ENCODE measurements at regions not wholly inside any gene's neighbourhood (a gene's known extent, or its start where the extent isn't known, plus 50 kb on each side); places are given as distances from the start of the nearest gene placed in this dataset.

DNA sequence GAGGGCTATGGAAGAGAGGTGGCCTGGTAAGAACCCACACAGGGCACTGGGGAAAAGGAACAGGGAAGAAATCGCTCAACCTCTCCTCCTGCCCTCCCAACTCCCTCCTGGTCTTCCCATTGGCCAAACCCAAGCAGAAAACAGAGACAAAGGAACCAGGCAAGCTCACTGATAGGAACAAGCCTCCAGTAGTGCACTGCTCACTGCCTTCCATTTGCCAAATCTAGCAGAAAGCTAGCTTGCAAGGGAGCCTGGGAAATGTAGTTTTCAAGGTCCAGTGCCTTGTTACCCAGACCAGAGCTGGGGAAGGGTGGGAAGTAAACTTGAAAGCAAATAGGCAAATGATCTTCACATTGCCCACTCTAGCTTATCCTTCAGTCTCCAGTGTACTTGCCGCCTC lies 556.1 kb upstream of the AUTS2 start:
- no peaks in the 10 kb centered on the region for H3K27me3 ChIP-seq (replicated peaks; ENCODE audit: control insufficient read depth, insufficient read depth, low read length)
- TF ChIP-seq, protein P1, sequence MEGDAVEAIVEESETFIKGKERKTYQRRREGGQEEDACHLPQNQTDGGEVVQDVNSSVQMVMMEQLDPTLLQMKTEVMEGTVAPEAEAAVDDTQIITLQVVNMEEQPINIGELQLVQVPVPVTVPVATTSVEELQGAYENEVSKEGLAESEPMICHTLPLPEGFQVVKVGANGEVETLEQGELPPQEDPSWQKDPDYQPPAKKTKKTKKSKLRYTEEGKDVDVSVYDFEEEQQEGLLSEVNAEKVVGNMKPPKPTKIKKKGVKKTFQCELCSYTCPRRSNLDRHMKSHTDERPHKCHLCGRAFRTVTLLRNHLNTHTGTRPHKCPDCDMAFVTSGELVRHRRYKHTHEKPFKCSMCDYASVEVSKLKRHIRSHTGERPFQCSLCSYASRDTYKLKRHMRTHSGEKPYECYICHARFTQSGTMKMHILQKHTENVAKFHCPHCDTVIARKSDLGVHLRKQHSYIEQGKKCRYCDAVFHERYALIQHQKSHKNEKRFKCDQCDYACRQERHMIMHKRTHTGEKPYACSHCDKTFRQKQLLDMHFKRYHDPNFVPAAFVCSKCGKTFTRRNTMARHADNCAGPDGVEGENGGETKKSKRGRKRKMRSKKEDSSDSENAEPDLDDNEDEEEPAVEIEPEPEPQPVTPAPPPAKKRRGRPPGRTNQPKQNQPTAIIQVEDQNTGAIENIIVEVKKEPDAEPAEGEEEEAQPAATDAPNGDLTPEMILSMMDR (IDR thresholded peaks at IDR 0.05; ENCODE audit: insufficient read depth, low read length, poor library complexity, severe bottlenecking): no peak
- DNase-seq (ENCODE audit: extremely low read depth, insufficient read length): no peak

DNA sequence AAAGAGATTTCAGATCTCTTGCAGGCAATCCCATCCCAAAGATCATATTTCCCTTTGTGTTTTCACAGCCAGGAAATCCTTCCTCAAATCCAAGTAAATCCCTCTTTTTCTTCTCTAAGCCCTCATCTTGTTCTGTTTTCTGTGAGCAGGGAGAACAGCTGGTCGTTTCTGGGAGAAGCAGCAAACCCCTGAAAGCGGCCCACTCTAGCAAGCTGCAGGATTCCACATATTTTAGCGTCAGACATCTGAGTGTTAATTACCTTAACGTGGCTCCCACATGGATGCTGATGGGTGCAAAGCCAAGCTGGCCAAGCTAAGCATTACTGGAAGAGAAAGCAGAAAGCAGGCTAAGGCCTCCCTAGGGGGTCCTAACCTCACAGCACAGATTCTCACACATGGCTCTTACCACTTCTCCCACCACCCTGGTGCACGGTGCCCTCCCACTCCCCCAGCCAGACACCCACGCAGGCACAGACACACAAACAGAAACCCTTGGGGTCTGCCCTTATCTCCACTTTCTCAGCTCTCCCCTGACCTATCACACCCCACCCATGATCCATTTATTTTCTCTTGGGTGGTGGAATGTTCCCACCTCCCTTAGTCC lies 551.0 kb upstream of the AUTS2 start:
- TF ChIP-seq, protein P1 (IDR thresholded peaks at IDR 0.05; ENCODE audit: insufficient read depth, low read length, poor library complexity, severe bottlenecking): no peak
- no peaks in the 10 kb centered on the region for H3K36me3 ChIP-seq (ENCODE audit: control insufficient read depth, insufficient read depth, low read length)
- H3K4me3 ChIP-seq (replicated peaks; ENCODE audit: low read depth, low read length): no peak overlapping the region
- no peak for DNase-seq (ENCODE audit: extremely low read depth, insufficient read length)
- H3K27me3 ChIP-seq (replicated peaks; ENCODE audit: control insufficient read depth, insufficient read depth, low read length): no peaks in the 10 kb centered on the region

More for the DNA sequence above, 556.1 kb upstream of the AUTS2 start:
- Histone ChIP-seq H3K4me3 (replicated peaks; ENCODE audit: low read depth, low read length) (no peak overlapping the region), H3K36me3 (ENCODE audit: control insufficient read depth, insufficient read depth, low read length) (no peaks in the 10 kb centered on the region)

DNA sequence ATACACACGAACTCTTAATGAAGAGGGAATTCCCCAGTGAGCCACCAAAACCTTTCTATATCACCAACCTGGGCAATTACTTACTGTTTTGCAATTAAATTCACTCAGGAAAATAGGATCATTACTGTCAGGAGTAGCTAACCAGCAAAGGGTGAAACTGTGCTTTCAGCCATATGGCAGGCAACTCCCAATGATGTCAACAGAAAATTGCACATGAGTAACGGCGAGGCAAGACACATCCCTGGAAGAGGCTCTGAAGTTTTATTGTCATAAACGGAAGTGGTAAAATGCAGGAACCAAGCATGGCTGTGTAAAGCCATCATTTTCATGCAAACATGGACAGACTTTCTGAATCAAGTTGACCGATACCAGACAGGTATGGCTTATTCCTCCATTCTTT lies 548.9 kb upstream of the AUTS2 start:
- DNase-seq (ENCODE audit: extremely low read depth, insufficient read length): no peak
- H3K36me3 ChIP-seq (ENCODE audit: control insufficient read depth, insufficient read depth, low read length): no peaks in the 10 kb centered on the region
- TF ChIP-seq, protein P1 (IDR thresholded peaks at IDR 0.05; ENCODE audit: insufficient read depth, low read length, poor library complexity, severe bottlenecking): no peak
- H3K4me3 ChIP-seq (replicated peaks; ENCODE audit: low read depth, low read length): no peak overlapping the region
- H3K27me3 ChIP-seq (replicated peaks; ENCODE audit: control insufficient read depth, insufficient read depth, low read length): no peaks in the 10 kb centered on the region

DNA sequence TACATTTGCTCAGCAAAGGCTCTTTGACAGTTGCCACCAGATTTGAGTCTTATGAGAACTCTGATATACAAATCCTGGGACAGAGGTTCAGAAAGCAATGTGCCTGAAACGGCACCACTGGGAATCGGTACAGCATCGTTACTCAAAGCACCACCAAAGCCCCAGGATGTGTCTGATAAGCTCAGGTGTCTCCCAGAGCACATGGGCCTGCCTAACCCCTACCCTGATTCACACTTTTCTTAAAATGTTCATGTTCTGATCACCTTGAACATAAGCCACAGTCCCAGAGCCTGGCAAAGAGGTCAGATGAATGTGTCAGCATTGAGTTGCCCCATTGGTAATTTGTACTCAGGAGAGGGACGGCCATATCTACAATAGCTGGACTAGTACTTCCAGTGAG lies 545.8 kb upstream of the AUTS2 start:
- Histone ChIP-seq H3K27me3 (replicated peaks; ENCODE audit: control insufficient read depth, insufficient read depth, low read length) (no peaks in the 10 kb centered on the region), H3K36me3 (ENCODE audit: control insufficient read depth, insufficient read depth, low read length) (no peaks in the 10 kb centered on the region), H3K4me3 (replicated peaks; ENCODE audit: low read depth, low read length) (no peak overlapping the region)
- TF ChIP-seq, protein P1 (IDR thresholded peaks at IDR 0.05; ENCODE audit: insufficient read depth, low read length, poor library complexity, severe bottlenecking): no peak
- no peak for DNase-seq (ENCODE audit: extremely low read depth, insufficient read length)

DNA sequence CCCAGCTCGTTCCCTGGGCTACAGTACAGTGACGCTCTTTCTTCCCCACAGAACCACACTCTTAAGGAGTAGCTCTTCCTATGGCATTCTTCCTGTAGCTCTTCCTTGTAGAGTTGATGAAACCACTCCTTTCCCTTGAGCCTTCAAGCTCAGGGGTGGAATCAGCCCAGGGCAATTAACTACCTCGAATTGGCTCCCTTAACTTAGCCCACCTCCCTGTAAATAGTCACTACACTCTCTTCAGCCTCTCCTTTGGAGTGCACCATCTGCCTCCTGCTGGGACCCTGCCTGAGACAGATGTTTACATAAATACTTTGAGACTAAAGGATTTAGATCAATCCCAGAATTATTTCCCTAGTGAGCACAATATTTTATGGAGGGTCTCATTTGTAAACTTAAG lies 537.8 kb upstream of the AUTS2 start:
- H3K27me3 ChIP-seq (replicated peaks; ENCODE audit: control insufficient read depth, insufficient read depth, low read length): no peaks in the 10 kb centered on the region
- DNase-seq (ENCODE audit: extremely low read depth, insufficient read length): no peak
- TF ChIP-seq, protein P1 (IDR thresholded peaks at IDR 0.05; ENCODE audit: insufficient read depth, low read length, poor library complexity, severe bottlenecking): no peak
- no peaks in the 10 kb centered on the region for H3K36me3 ChIP-seq (ENCODE audit: control insufficient read depth, insufficient read depth, low read length)
- H3K4me3 ChIP-seq (replicated peaks; ENCODE audit: low read depth, low read length): no peak overlapping the region

Measured in GM06990 (cell line).